Sigmoid colon (tissue), 6 donors: ENCODE measurements at regions not wholly inside any gene's neighbourhood (a gene's known extent, or its start where the extent isn't known, plus 50 kb on each side); places are given as distances from the start of the nearest gene placed in this dataset.
"Not testable (repeated sequence)": the region's sequence is repeated elsewhere in the genome, so short reads cannot be mapped to it uniquely, and the experiment has no call there.

Experiments used
- DNase-seq: peaks from one replicate; pipeline ENCODE4 v3.0.0-alpha.2; 2019
- H3K27ac ChIP-seq, 4 donors: fragments of 200-600 bp; sonication (generic); one replicate each; pipeline ENCODE4 v1.5.1; 2016 to 2019; ENCODE audit warnings: mild to moderate bottlenecking in 1 of 4
- H3K27me3 ChIP-seq, 3 donors: fragments of 200-600 bp; sonication (generic); one replicate each; pipeline ENCODE4 v1.5.1; 2019; ENCODE audit warnings: mild to moderate bottlenecking in 1 of 3
- H3K36me3 ChIP-seq, 4 donors: fragments of 200-600 bp; sonication (generic); one replicate each; pipeline ENCODE4 v1.5.1; 2016 to 2019
- H3K4me1 ChIP-seq, 4 donors: fragments of 200-600 bp; sonication (generic); one replicate each; pipeline ENCODE4 v1.5.1; 2017 to 2019
- H3K4me3 ChIP-seq, 4 donors: fragments of 200-600 bp; sonication (generic); one replicate each; pipeline ENCODE4 v1.5.1; 2017 to 2019; ENCODE audit warnings: mild to moderate bottlenecking in 2 of 4, moderate library complexity in 1 of 4
- H3K9me3 ChIP-seq, 4 donors: fragments of 200-600 bp in 3 of 4; sonication (generic) in 3 of 4; one replicate each; pipeline versions ENCODE4 v1.5.1 to v1.6.1; 2013 to 2019
- CTCF ChIP-seq, 4 experiments: fragments of 450-650 bp in 3 of 4; fragments of 200-600 bp in 1 of 4; IDR thresholded peaks; one replicate each; pipeline ENCODE4 v1.5.1; 2016 to 2019; ENCODE audit warnings: antibody characterized with exemption in 4 of 4, mild to moderate bottlenecking in 3 of 4, moderate library complexity in 2 of 4
- EP300 ChIP-seq, 4 donors: sonication (generic); formaldehyde crosslinking; IDR thresholded peaks; one replicate each; pipeline ENCODE4 v1.6.1; 2017; ENCODE audit warnings: antibody characterized with exemption in 4 of 4
- POLR2A ChIP-seq, 2 donors: fragments of 450-650 bp; IDR thresholded peaks; one replicate each; pipeline ENCODE4 v1.6.1; 2016; ENCODE audit warnings: antibody characterized with exemption in 2 of 2, mild to moderate bottlenecking in 2 of 2, moderate library complexity in 2 of 2
- POLR2AphosphoS5 ChIP-seq, 4 donors: sonication (generic); formaldehyde crosslinking; IDR thresholded peaks; one replicate each; pipeline ENCODE4 v1.6.1; 2017; ENCODE audit warnings: antibody characterized with exemption in 4 of 4
- WGBS, 2 donors: extraction: QIAGEN DNeasy Blood & Tissue Kit; methylation state at CpG; one replicate each; pipeline ENCODE4 v1.1.7; 2013; 5-methylcytosine and 5-hydroxymethylcytosine counted together
- intact Hi-C: fragments of 100-400 bp; cut with DNase I; formaldehyde crosslinking; loops from one replicate; pipeline ENCODE4 v1.15.1; 2023
- donor health status: healthy with polysubstance abuse.
- donor health status: healthy.

- intact Hi-C loops: no loop called here
- no peak overlapping the region for H3K4me3 ChIP-seq
- H3K9me3 ChIP-seq: no peaks in the 10 kb centered on the region
- DNase-seq: no peak
- TF ChIP-seq POLR2A (IDR thresholded peaks at IDR 0.05) (no peak), EP300 (IDR thresholded peaks at IDR 0.05) (no peak), POLR2AphosphoS5 (IDR thresholded peaks at IDR 0.05) (no peak), CTCF (IDR thresholded peaks at IDR 0.05) (no peak)
- H3K27me3 ChIP-seq: no peaks in the 10 kb centered on the region
- WGBS, 2 donors: 92% methylated on average over 3 of the region's 3 CpGs
- no peaks in the 10 kb centered on the region for H3K36me3 ChIP-seq
- no peaks in the 10 kb centered on the region for H3K4me1 ChIP-seq
- no peak overlapping the region for H3K27ac ChIP-seq
These were observed 55.4 kb downstream of the CTSL start for GRCh38 chr9:87781331-87781730.

GRCh38 chr9:87783180-87783579, 57.3 kb downstream of the CTSL start:
- DNase-seq: no peak
- intact Hi-C loops: no loop called here
- H3K36me3 ChIP-seq: no peaks in the 10 kb centered on the region
- H3K27ac ChIP-seq: no peak overlapping the region
- H3K4me1 ChIP-seq: no peaks in the 10 kb centered on the region
- no peak for TF ChIP-seq POLR2AphosphoS5 (IDR thresholded peaks at IDR 0.05)
- no peak for TF ChIP-seq POLR2A (IDR thresholded peaks at IDR 0.05)
- TF ChIP-seq CTCF (IDR thresholded peaks at IDR 0.05): no peak
- no peak for TF ChIP-seq EP300 (IDR thresholded peaks at IDR 0.05)
- no peak overlapping the region for H3K4me3 ChIP-seq
- 91 to 92% methylated on average over 4 of the region's 4 CpGs for WGBS, 2 donors
- no peaks in the 10 kb centered on the region for H3K9me3 ChIP-seq
- H3K27me3 ChIP-seq: no peaks in the 10 kb centered on the region

GRCh38 chr9:87785315-87785970, 59.5 kb downstream of the CTSL start:
- H3K4me1 ChIP-seq, H3K9me3 ChIP-seq, H3K4me3 ChIP-seq, H3K36me3 ChIP-seq, H3K27me3 ChIP-seq, H3K27ac ChIP-seq, intact Hi-C loops, DNase-seq: not testable (repeated sequence)
- 69 to 79% methylated on average over 8 of the region's 8 CpGs for WGBS, 2 donors

GRCh38 chr9:87786423-87786822, 60.5 kb downstream of the CTSL start:
- Histone ChIP-seq H3K4me1 (no peaks in the 10 kb centered on the region), H3K27me3 (no peaks in the 10 kb centered on the region), H3K36me3 (no peaks in the 10 kb centered on the region), H3K9me3 (no peaks in the 10 kb centered on the region), H3K4me3 (no peak overlapping the region), H3K27ac (no peak overlapping the region)
- TF ChIP-seq POLR2AphosphoS5 (IDR thresholded peaks at IDR 0.05) (no peak), CTCF (IDR thresholded peaks at IDR 0.05) (no peak), EP300 (IDR thresholded peaks at IDR 0.05) (no peak), POLR2A (IDR thresholded peaks at IDR 0.05) (no peak)
- DNase-seq: no peak
- WGBS, 2 donors: 83 to 84% methylated on average over 2 of the region's 2 CpGs
- intact Hi-C loops: no loop called here

- DNase-seq: no peak
- Histone ChIP-seq H3K4me1 (no peaks in the 10 kb centered on the region), H3K27ac (no peak overlapping the region), H3K27me3 (no peaks in the 10 kb centered on the region), H3K9me3 (no peaks in the 10 kb centered on the region), H3K36me3 (no peaks in the 10 kb centered on the region), H3K4me3 (no peak overlapping the region)
- TF ChIP-seq POLR2AphosphoS5 (IDR thresholded peaks at IDR 0.05): no peak
- no peak for TF ChIP-seq EP300 (IDR thresholded peaks at IDR 0.05)
- TF ChIP-seq POLR2A (IDR thresholded peaks at IDR 0.05): no peak
- no peak for TF ChIP-seq CTCF (IDR thresholded peaks at IDR 0.05)
- 54 to 73% methylated on average over 2 of the region's 2 CpGs for WGBS, 2 donors
- intact Hi-C loops: no loop called here
These were observed 61.0 kb downstream of the CTSL start for GRCh38 chr9:87786876-87787275.
